Prostate gland (tissue), 2 donors: ENCODE measurements at regions not wholly inside any gene's neighbourhood (a gene's known extent, or its start where the extent isn't known, plus 50 kb on each side); places are given as distances from the start of the nearest gene placed in this dataset.

Experiments used
- DNase-seq: peaks from one replicate; pipeline ENCODE4 v3.0.0-alpha.2; 2019; ENCODE audit warnings: low spot score
- H3K27ac ChIP-seq, 2 donors: fragments of 200-600 bp; sonication (generic); 2 replicates each; pipeline ENCODE4 v1.5.1; 2017 to 2019
- H3K27me3 ChIP-seq: fragments of 200-600 bp; sonication (generic); replicated peaks from 2 replicates; pipeline ENCODE4 v1.5.1; 2019; ENCODE audit not compliant: insufficient read depth
- H3K36me3 ChIP-seq, 2 donors: fragments of 200-600 bp; sonication (generic); 1 replicate in 1 of 2; 2 replicates in 1 of 2; pipeline versions ENCODE4 v1.5.1 to v1.8.1; 2017 to 2019
- H3K4me1 ChIP-seq: fragments of 200-600 bp; sonication (generic); replicated peaks from 2 replicates; pipeline ENCODE4 v1.5.1; 2019
- H3K4me3 ChIP-seq, 2 donors: fragments of 200-600 bp; sonication (generic); 2 replicates each; pipeline ENCODE4 v1.5.1; 2017 to 2019
- H3K9me3 ChIP-seq: fragments of 200-600 bp; sonication (generic); 2 replicates; pipeline ENCODE4 v1.5.1; 2017
- CTCF ChIP-seq, 4 experiments: fragments of 200-600 bp in 2 of 4; fragments of 450-650 bp in 2 of 4; sonication (generic) in 2 of 4; IDR thresholded peaks; 1 replicate in 3 of 4; 2 replicates in 1 of 4; pipeline ENCODE4 v1.5.1; 2016 to 2019; ENCODE audit warnings: antibody characterized with exemption in 4 of 4, mild to moderate bottlenecking in 2 of 4, moderate library complexity in 2 of 4
- POLR2A ChIP-seq: fragments of 450-650 bp; IDR thresholded peaks from one replicate; pipeline ENCODE4 v1.6.1; 2016; ENCODE audit warnings: antibody characterized with exemption, mild to moderate bottlenecking
- POLR2AphosphoS5 ChIP-seq: sonication (generic); formaldehyde crosslinking; IDR thresholded peaks from one replicate; pipeline ENCODE4 v1.6.1; 2017; ENCODE audit warnings: antibody characterized with exemption
- WGBS: methylation state at CpG from one replicate; pipeline ENCODE4 v1.1.5; 2018; 5-methylcytosine and 5-hydroxymethylcytosine counted together
- intact Hi-C: fragments of 100-400 bp; cut with DNase I; formaldehyde crosslinking; loops from one replicate; pipeline ENCODE4 v1.14.2; 2022

DNA sequence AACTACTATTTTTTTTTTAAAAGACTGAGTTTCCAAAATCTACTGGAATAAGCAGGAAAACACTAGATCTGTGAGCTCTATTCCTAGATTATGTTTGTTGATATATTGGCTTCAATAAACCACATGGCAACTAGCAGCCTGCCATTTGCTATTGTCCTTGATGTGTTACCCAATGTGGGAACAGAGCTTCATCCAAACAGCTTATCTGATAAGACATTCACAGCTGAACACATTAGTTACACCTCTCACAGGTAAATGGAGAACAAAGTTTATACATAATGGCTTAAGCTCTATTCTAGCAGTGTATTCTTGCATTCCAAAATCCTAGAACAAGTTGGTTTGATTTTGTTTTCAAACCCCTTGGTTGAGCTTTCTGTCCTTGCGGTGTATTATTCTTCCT lies 642.1 kb downstream of the TLE1 start:
- WGBS = 100% methylated on average over 1 of the region's 1 CpG

GRCh38 chr9:81045658-81046057 lies 643.7 kb downstream of the TLE1 start:
- intact Hi-C loops = loop anchor here (10.0 kb wide), 1 partner anchor 61 kb away; no protein-coding TSS in a partner anchor
- H3K27me3 ChIP-seq = no peaks in the 10 kb centered on the region
- H3K9me3 ChIP-seq = no peaks in the 10 kb centered on the region
- H3K36me3 ChIP-seq = no peaks in the 10 kb centered on the region
- H3K27ac ChIP-seq = no peak overlapping the region
- H3K4me3 ChIP-seq = no peak overlapping the region
- 58% methylated on average over 1 of the region's 1 CpG for WGBS
- TF ChIP-seq POLR2A = no peak
- TF ChIP-seq POLR2AphosphoS5 = no peak
- no peak for TF ChIP-seq CTCF (IDR thresholded peaks at IDR 0.05)
- no peaks in the 10 kb centered on the region for H3K4me1 ChIP-seq
- DNase-seq = no peak

More for the DNA sequence above, 642.1 kb downstream of the TLE1 start:
- Histone ChIP-seq H3K4me3 (no peak overlapping the region), H3K27ac (no peak overlapping the region), H3K36me3 (no peaks in the 10 kb centered on the region), H3K27me3 (no peaks in the 10 kb centered on the region), H3K4me1 (no peaks in the 10 kb centered on the region), H3K9me3 (no peaks in the 10 kb centered on the region)
- intact Hi-C loops = loop anchor here (10.0 kb wide), 1 partner anchor 62 kb away; no protein-coding TSS in a partner anchor
- no peak for TF ChIP-seq CTCF (IDR thresholded peaks at IDR 0.05)
- no peak for TF ChIP-seq POLR2AphosphoS5
- no peak for TF ChIP-seq POLR2A
- DNase-seq = no peak

- WGBS = 88% methylated on average over 2 of the region's 2 CpGs
- intact Hi-C loops = no loop called here
- no peak for DNase-seq
- TF ChIP-seq POLR2AphosphoS5 = no peak
- no peak for TF ChIP-seq CTCF (IDR thresholded peaks at IDR 0.05)
- no peak for TF ChIP-seq POLR2A
- H3K9me3 ChIP-seq = no peaks in the 10 kb centered on the region
- H3K27me3 ChIP-seq = no peaks in the 10 kb centered on the region
- H3K36me3 ChIP-seq = no peaks in the 10 kb centered on the region
- H3K27ac ChIP-seq = no peak overlapping the region
- no peak overlapping the region for H3K4me3 ChIP-seq
- no peaks in the 10 kb centered on the region for H3K4me1 ChIP-seq
Observed at GRCh38 chr9:81037889-81038288, 651.5 kb downstream of the TLE1 start.

GRCh38 chr9:81035601-81036000 lies 653.7 kb downstream of the TLE1 start:
- Histone ChIP-seq H3K9me3 (no peaks in the 10 kb centered on the region), H3K4me3 (no peak overlapping the region), H3K27ac (no peak overlapping the region), H3K27me3 (no peaks in the 10 kb centered on the region), H3K4me1 (no peaks in the 10 kb centered on the region), H3K36me3 (no peaks in the 10 kb centered on the region)
- 97% methylated on average over 1 of the region's 1 CpG for WGBS
- TF ChIP-seq POLR2AphosphoS5 (no peak), POLR2A (no peak), CTCF (IDR thresholded peaks at IDR 0.05) (no peak)
- intact Hi-C loops = no loop called here
- DNase-seq = no peak

- DNase-seq = no peak
- Histone ChIP-seq H3K27me3 (no peaks in the 10 kb centered on the region), H3K9me3 (no peaks in the 10 kb centered on the region), H3K4me3 (no peak overlapping the region), H3K27ac (no peak overlapping the region), H3K4me1 (no peaks in the 10 kb centered on the region), H3K36me3 (no peaks in the 10 kb centered on the region)
- TF ChIP-seq CTCF (IDR thresholded peaks at IDR 0.05) = no peak
- intact Hi-C loops = no loop called here
- WGBS = 22% methylated on average over 4 of the region's 4 CpGs
Observed at GRCh38 chr9:81035171-81035570, 654.2 kb downstream of the TLE1 start.
